22Rv1 (cell line): ENCODE measurements at regions not wholly inside any gene's neighbourhood (a gene's known extent, or its start where the extent isn't known, plus 50 kb on each side); places are given as distances from the start of the nearest gene placed in this dataset.

Source experiments
- ZFX ChIP-seq: fragments of 450-650 bp; IDR thresholded peaks from 2 replicates; pipeline ENCODE4 v1.6.1; 2017; ENCODE audit warnings: antibody characterized with exemption, borderline replicate concordance
- TF ChIP-seq, protein P1 (sequence below): fragments of 450-650 bp; IDR thresholded peaks from 2 replicates; pipeline ENCODE4 v1.5.1; 2017; ENCODE audit warnings: mild to moderate bottlenecking

DNA sequence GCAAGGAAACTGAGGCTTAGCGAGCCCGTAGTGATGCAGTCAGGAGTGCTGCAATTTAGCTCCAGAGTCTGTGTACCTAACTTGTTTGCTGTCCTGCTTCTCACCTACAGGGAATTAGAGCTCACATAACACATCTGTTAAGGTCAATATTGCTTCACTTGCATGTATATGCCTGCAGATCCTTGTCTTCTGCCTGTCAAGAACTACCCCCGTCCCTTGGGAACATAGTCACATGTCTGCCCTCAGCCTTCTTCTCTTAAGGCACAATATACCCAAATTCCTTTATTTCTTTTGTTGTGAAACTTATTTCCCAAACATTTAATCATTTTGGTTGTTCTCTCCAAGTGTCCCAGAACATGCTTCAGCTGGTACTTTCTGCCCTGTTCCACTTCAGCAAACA is 103.3 kb upstream of the LEF1 start:
- TF ChIP-seq, protein P1, sequence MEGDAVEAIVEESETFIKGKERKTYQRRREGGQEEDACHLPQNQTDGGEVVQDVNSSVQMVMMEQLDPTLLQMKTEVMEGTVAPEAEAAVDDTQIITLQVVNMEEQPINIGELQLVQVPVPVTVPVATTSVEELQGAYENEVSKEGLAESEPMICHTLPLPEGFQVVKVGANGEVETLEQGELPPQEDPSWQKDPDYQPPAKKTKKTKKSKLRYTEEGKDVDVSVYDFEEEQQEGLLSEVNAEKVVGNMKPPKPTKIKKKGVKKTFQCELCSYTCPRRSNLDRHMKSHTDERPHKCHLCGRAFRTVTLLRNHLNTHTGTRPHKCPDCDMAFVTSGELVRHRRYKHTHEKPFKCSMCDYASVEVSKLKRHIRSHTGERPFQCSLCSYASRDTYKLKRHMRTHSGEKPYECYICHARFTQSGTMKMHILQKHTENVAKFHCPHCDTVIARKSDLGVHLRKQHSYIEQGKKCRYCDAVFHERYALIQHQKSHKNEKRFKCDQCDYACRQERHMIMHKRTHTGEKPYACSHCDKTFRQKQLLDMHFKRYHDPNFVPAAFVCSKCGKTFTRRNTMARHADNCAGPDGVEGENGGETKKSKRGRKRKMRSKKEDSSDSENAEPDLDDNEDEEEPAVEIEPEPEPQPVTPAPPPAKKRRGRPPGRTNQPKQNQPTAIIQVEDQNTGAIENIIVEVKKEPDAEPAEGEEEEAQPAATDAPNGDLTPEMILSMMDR, result no peak
- TF ChIP-seq ZFX, result no peak
